ENCODE measurements at regions not wholly inside any gene's neighbourhood (a gene's known extent, or its start where the extent isn't known, plus 50 kb on each side); places are given as distances from the start of the nearest gene placed in this dataset.

DNA sequence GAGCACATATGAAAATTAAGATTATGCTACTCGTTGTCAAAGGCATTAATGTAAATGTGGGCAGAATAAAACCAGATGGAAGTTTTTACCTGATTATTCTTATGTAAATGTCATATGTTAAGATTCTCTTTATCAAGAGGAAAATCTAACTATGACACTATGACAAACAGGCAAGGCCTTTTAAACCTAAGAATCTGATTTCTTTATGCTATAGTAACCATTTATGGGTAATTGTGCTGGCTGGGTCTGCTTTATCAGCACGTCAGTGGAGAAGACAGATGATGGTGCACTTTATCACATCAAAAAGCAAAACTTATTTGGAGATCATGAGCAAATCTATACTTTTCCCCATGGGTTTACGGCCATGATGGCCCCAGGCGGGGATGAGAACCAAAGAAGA is 412.0 kb upstream of the NOX3 start:
- no peak for TF ChIP-seq POLR2AphosphoS5 (IDR thresholded peaks at IDR 0.05; ENCODE audit: low read depth, low read length)
- no peak for TF ChIP-seq CTCF (IDR thresholded peaks at IDR 0.05 in 2 of 3, conservative IDR thresholded peaks at IDR 0.05 in 1 of 3; ENCODE audit: borderline replicate concordance in 1 of 3, insufficient read depth in 1 of 3, low read depth in 2 of 3, low read length in 2 of 3)
- no peak for TF ChIP-seq POLR2A (IDR thresholded peaks at IDR 0.05; ENCODE audit: borderline replicate concordance, extremely low read depth, insufficient read depth, insufficient read length)
- TF ChIP-seq ZBTB33 (IDR thresholded peaks at IDR 0.05; ENCODE audit: extremely low read depth, insufficient replicate concordance, low read length) = no peak
